Activated T-cell treated with anti-CD3 and anti-CD28 coated beads, Interleukin-2, amount 50 U/mL, for 72 hours (primary cell): ENCODE measurements at regions not wholly inside any gene's neighbourhood (a gene's known extent, or its start where the extent isn't known, plus 50 kb on each side); places are given as distances from the start of the nearest gene placed in this dataset.
"Not testable (repeated sequence)": the region's sequence is repeated elsewhere in the genome, so short reads cannot be mapped to it uniquely, and the experiment has no call there.

Experiments
- ATAC-seq, 2 donors: fragments of 150-1000 bp; cut with Tn5 transposase; replicated peaks in 1 of 2; 2 replicates each; pipeline ENCODE4 v1.10.0; 2021; ENCODE audit warnings: moderate library complexity in 2 of 2, mild to moderate bottlenecking in 1 of 2
- DNase-seq, 2 donors: peaks; one replicate each; pipeline ENCODE4 v3.0.0; 2021 to 2022; ENCODE audit warnings: mixed read lengths in 1 of 2
- H3K27ac Mint-ChIP-seq: one replicate; pipeline ENCODE4 v1.8.0; 2022; ENCODE audit warnings: mild to moderate bottlenecking, moderate library complexity, mixed read lengths
- H3K27me3 Mint-ChIP-seq: one replicate; pipeline ENCODE4 v1.8.0; 2022; ENCODE audit warnings: low read depth, mixed read lengths
- H3K36me3 Mint-ChIP-seq, 2 donors: one replicate each; pipeline ENCODE4 v1.8.0; 2022; ENCODE audit warnings: mixed read lengths in 2 of 2, mild to moderate bottlenecking in 1 of 2; ENCODE audit not compliant: insufficient read depth in 2 of 2
- H3K4me1 Mint-ChIP-seq: one replicate; pipeline ENCODE4 v1.8.0; 2022; ENCODE audit warnings: low read depth, mixed read lengths
- H3K4me3 Mint-ChIP-seq, 2 donors: one replicate each; pipeline ENCODE4 v1.8.0; 2022; ENCODE audit warnings: mild to moderate bottlenecking in 2 of 2, mixed read lengths in 2 of 2, moderate library complexity in 2 of 2
- H3K9me3 Mint-ChIP-seq, 2 donors: one replicate each; pipeline ENCODE4 v1.8.0; 2022; ENCODE audit warnings: mixed read lengths in 2 of 2

DNA sequence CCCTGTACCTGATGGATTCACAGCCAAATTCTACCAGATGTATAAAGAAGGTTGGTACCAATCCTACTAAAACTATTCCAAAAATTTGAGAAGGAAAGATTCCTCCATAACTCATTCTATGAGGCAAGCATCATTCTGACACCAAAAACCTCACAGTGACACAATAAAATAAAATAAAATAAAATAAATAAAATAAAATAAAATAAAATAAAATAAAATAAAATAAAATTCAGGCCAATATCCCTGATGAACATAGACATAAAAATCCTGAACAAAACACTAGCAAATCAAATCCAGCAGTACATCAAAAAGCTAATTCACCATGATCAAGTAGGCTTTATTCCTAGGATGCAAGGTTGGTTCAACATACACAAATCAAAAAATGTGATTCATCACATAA is 108.1 kb downstream of the PROX1 start:
- ATAC-seq, H3K36me3 Mint-ChIP-seq, H3K9me3 Mint-ChIP-seq, H3K27ac Mint-ChIP-seq, H3K4me3 Mint-ChIP-seq, H3K27me3 Mint-ChIP-seq, H3K4me1 Mint-ChIP-seq, DNase-seq: not testable (repeated sequence)

DNA sequence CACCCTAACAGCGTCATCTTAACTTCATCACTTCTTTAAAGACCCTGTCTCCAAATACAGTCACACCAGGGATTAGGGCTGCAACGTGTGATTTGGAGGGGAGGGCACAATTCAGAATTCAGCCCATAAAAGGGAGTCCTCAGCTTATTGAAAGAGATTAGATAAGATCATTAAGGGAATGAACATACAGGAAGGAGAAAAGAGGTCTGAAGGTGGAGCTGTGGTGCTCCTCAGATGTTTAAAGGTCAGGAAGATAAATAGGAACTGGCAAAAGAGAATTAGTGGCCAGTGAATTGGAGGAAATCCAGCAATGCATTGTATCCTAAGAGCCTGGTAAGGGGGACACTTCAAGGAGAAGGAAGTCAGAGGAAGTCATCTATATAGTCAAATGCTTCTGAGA is 113.5 kb downstream of the PROX1 start:
- peaks cover 5% of the 10 kb centered on the region for H3K27me3 Mint-ChIP-seq
- peaks cover 3 to 4% of the 10 kb centered on the region in 2 donors for H3K9me3 Mint-ChIP-seq
- no peaks in the 10 kb centered on the region for H3K36me3 Mint-ChIP-seq
- DNase-seq = no peak
- no peak overlapping the region for H3K27ac Mint-ChIP-seq
- no peaks in the 10 kb centered on the region for H3K4me1 Mint-ChIP-seq
- ATAC-seq = no peak
- no peak overlapping the region for H3K4me3 Mint-ChIP-seq

DNA sequence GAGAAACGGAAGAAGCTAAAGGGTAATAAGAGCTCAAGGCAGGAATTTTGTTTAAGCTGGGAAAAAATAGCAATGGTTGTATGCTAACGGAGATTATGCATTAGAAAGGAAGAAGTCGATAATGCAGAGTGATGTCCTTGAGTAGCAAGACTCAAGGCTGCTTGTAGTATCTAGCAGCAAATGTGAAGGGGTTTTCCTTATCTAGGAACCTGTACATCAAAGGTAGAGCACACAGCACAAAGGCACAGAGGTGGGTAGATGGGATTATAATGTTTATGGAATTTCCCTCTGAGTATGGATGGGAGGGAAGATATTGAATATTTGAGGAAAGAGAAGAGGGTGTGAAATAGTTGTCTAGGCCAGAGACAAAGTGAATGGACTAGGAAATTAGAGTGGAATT is 114.1 kb downstream of the PROX1 start:
- H3K4me3 Mint-ChIP-seq = no peak overlapping the region
- no peaks in the 10 kb centered on the region for H3K36me3 Mint-ChIP-seq
- no peaks in the 10 kb centered on the region for H3K4me1 Mint-ChIP-seq
- ATAC-seq (no peak), DNase-seq (no peak)
- no peak overlapping the region for H3K27ac Mint-ChIP-seq
- H3K9me3 Mint-ChIP-seq = peaks cover 3% of the 10 kb centered on the region in 2 donors
- H3K27me3 Mint-ChIP-seq = peaks cover 5% of the 10 kb centered on the region

DNA sequence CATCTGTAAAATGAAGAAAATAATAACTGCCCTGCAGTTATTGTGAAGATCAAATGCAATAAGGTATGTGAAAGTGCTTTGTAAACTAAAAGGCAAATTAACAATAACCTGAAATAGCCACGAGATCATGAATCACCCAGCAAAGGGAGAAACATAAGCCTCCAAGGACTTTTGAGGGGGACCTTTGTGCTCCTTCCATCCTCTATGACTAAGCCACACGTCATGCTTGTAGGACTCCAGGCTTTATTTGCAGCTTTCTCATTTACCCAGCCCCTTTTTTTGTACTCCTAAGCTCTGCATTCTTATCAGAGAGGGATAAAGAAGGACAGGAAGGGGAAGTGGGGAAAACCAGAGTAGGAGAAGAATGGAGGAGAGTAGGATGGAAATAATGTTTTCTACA is 115.1 kb downstream of the PROX1 start:
- Mint-ChIP-seq H3K27ac (no peak overlapping the region), H3K27me3 (peaks cover 5% of the 10 kb centered on the region), H3K36me3 (no peaks in the 10 kb centered on the region), H3K9me3 (peaks cover 3% of the 10 kb centered on the region in 2 donors), H3K4me3 (no peak overlapping the region), H3K4me1 (no peaks in the 10 kb centered on the region)
- no peak for ATAC-seq
- DNase-seq = no peak

DNA sequence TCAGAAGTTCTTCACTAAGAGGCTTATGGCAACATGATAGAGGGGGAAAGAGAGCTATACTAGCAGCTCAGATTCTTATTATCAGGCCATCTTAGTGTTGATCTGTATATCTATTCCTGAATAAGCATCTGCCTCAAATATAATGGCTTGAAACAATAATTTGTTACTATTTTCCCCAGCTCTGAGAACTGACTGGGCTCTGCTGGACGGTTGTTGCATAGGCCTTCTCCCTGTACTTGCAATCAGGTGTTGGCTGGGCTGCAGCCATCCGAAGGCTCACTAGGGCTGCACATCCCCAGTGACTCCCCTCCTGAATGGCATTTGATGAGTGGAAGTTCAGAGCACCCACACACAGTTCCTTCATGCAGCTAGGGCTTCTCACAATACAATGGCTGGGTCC is 116.0 kb downstream of the PROX1 start:
- peaks cover 5% of the 10 kb centered on the region for H3K27me3 Mint-ChIP-seq
- H3K4me1 Mint-ChIP-seq = no peaks in the 10 kb centered on the region
- no peaks in the 10 kb centered on the region for H3K36me3 Mint-ChIP-seq
- no peak for ATAC-seq
- peaks cover 3% of the 10 kb centered on the region in 2 donors for H3K9me3 Mint-ChIP-seq
- H3K4me3 Mint-ChIP-seq = no peak overlapping the region
- DNase-seq = no peak
- no peak overlapping the region for H3K27ac Mint-ChIP-seq

DNA sequence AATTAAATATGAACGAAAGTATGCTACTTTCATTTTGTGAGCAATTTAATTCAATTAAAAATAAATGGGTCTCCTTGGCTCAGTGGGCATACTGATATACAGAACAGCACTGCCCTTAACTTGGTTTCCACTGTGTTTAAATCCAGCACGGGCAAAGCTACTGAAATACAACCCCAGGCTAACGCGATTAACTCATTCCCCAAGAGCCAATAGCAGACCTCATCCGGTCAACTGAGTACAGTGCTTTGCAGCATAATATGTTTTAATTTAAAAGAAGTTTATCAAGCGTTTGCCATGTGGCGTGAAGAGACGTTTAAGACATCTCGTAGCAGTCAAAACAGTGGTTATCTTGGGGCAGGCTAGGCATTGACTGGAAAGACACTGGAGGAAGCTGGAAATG is 118.6 kb downstream of the PROX1 start:
- Mint-ChIP-seq H3K4me1 (no peaks in the 10 kb centered on the region), H3K4me3 (no peak overlapping the region), H3K9me3 (peaks cover 3% of the 10 kb centered on the region in 2 donors), H3K27me3 (peaks cover 13% of the 10 kb centered on the region), H3K36me3 (no peaks in the 10 kb centered on the region), H3K27ac (no peak overlapping the region)
- no peak for ATAC-seq
- no peak for DNase-seq

DNA sequence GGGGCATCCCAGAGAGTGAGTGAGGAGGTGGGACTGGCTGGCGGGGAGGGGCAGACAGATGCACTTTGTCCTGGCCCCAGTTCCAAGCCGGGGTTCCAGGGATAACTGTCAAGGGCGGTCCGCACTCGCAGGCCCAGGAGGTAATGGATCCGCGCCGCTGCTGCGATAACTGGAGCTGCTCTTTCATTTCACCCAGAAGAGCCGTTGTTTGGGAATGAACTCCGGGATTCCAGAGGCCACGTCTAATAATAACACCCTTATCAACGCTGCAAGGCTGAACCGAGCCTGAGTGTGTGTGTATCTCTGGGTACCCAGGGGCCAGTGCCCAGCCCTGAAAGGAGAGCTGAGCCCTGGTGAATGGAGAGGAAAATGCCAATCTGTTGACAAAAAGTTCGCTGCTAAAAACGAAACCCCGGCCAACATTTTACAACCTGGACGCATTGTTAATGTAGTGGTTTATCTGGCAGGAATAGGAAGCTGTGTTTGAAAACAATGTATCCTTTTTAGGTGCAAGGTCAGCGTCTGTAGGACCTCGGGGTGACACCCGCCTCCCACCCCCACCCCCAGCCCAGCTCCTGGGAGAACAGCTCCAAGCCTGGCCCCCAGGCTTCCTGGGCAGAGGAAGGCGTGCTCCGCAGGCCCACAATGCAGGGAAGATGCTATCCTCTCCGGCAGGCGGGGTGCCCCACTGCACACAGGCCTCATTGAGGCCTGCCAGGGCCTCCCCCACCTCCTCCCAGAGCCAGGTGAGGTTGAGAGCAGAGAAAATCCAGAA is 119.7 kb downstream of the PROX1 start:
- peaks cover 3% of the 10 kb centered on the region in 2 donors for H3K9me3 Mint-ChIP-seq
- H3K36me3 Mint-ChIP-seq = no peaks in the 10 kb centered on the region
- ATAC-seq = no peak

DNA sequence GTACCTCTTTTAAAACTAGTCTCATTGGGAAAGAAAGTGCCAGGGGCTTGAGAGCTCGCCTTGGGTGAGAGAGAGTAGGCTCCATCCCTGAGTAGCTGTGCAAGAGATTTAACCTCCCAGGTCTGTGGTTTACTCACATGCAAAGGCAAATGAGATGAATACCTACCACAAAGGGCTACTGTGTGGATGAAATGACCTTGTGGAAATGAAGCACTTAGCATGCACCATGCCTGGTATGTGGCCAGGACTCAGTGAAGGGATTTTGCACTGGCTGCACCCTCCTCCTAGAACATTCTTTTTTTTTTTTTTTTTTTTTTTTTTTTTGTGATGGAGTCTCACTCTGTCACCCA is 120.3 kb downstream of the PROX1 start:
- H3K9me3 Mint-ChIP-seq = peaks cover 3% of the 10 kb centered on the region in 2 donors

More for the DNA sequence above, 119.7 kb downstream of the PROX1 start:
- no peak overlapping the region for H3K27ac Mint-ChIP-seq
- peaks cover 13% of the 10 kb centered on the region for H3K27me3 Mint-ChIP-seq
- no peaks in the 10 kb centered on the region for H3K4me1 Mint-ChIP-seq
- DNase-seq = no peak
- H3K4me3 Mint-ChIP-seq = no peak overlapping the region

DNA sequence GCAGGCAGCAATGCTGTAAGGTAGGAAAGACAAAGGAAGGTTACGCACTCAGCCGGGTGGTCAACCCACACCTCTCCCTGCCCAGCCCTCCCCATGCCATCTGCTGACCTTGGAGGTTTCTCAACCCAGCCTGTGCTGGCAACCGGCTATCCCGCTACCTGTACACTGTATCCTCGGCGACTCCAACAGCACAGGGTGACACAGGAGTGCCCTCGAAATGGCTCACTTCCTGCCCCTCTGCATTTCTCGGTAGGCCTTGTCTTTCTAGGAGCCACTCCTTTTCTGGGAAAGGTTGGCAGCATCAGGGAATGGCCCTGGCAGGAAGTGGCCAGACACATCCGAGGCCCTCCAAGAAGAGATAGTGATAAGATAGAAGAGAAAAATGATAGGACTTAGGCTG is 124.0 kb downstream of the PROX1 start:
- Mint-ChIP-seq H3K27ac (no peak overlapping the region), H3K27me3 (peaks cover 8% of the 10 kb centered on the region), H3K4me3 (no peak overlapping the region), H3K9me3 (peaks cover 3 to 6% of the 10 kb centered on the region in 2 donors), H3K36me3 (peaks cover 0 to 2% of the 10 kb centered on the region in 2 donors), H3K4me1 (no peaks in the 10 kb centered on the region)
- ATAC-seq = no peak
- no peak for DNase-seq

More for the DNA sequence above, 120.3 kb downstream of the PROX1 start:
- Mint-ChIP-seq H3K4me1 (no peaks in the 10 kb centered on the region), H3K27me3 (peaks cover 13% of the 10 kb centered on the region), H3K36me3 (no peaks in the 10 kb centered on the region), H3K27ac (no peak overlapping the region), H3K4me3 (no peak overlapping the region)
- no peak for ATAC-seq
- DNase-seq = no peak

DNA sequence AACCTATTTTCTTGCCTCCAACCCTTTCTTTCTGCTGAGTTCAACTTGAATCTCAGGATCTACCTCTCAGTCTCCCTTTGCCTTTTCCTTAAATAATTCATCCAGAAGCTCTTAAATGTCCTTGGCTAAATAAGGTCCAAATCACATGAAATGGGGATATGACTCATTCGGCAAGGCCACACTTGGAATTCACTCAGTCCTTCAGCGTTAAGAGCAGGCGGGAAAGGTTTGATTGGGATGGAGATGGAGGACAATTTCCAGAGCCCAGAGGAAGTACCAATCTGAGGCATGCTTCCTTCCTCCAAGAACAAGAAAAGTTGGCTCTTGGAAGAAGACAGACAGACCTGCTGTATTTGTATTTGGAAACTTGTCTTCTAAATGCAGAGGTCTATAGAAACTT is 128.5 kb downstream of the PROX1 start:
- ATAC-seq (no peak), DNase-seq (no peak)
- no peaks in the 10 kb centered on the region for H3K27me3 Mint-ChIP-seq
- H3K27ac Mint-ChIP-seq = no peak overlapping the region
- H3K4me1 Mint-ChIP-seq = no peaks in the 10 kb centered on the region
- no peak overlapping the region for H3K4me3 Mint-ChIP-seq
- peaks cover 14 to 16% of the 10 kb centered on the region in 2 donors for H3K9me3 Mint-ChIP-seq
- peaks cover 9 to 18% of the 10 kb centered on the region in 2 donors for H3K36me3 Mint-ChIP-seq

DNA sequence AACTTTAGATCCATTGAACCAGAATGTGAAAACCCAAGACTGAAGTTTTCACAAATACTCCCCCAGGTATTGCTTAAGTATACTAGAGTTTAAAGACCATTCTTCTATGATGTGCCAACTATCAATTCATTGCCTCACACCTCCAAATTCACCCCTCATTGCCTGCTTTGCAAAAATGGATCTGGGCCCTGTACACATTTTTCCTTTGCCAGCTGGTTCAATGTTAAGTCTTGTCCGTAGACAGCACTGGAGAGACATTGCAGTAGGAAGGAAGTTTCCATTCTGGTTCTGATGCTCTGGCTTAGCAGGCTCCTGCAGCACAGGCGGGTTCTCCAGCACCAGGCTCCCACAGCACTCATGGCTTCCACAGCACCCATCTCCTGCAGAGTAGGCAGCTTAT is 130.0 kb downstream of the PROX1 start:
- DNase-seq (no peak), ATAC-seq (no peak)
- Mint-ChIP-seq H3K36me3 (peaks cover 9 to 18% of the 10 kb centered on the region in 2 donors), H3K4me1 (no peaks in the 10 kb centered on the region), H3K27me3 (no peaks in the 10 kb centered on the region), H3K4me3 (no peak overlapping the region), H3K9me3 (peaks cover 14 to 16% of the 10 kb centered on the region in 2 donors), H3K27ac (no peak overlapping the region)

DNA sequence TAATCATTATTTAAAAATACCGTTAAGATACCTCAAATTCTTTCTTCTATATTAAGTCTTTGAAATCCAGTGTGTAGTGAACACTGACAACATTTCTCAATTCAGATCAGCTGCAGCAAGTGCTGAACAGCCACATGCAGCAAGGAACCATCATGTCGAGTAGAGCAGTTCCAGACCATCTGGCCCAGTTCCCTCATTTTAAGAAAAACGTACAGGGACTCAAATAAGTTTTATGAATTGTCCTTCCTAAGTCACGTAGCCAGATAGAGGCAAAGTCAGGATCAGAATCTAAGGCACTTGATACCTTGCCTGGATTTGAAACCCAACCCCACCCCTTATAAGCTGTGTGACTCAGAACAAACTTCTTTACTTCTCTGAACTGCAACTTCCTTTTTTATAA is 132.4 kb downstream of the PROX1 start:
- H3K27me3 Mint-ChIP-seq = no peaks in the 10 kb centered on the region
- no peaks in the 10 kb centered on the region for H3K4me1 Mint-ChIP-seq
- H3K27ac Mint-ChIP-seq = no peak overlapping the region
- no peak for DNase-seq
- no peak overlapping the region for H3K4me3 Mint-ChIP-seq
- H3K36me3 Mint-ChIP-seq = peaks cover 9 to 18% of the 10 kb centered on the region in 2 donors
- no peak for ATAC-seq
- peaks cover 11 to 15% of the 10 kb centered on the region in 2 donors for H3K9me3 Mint-ChIP-seq

DNA sequence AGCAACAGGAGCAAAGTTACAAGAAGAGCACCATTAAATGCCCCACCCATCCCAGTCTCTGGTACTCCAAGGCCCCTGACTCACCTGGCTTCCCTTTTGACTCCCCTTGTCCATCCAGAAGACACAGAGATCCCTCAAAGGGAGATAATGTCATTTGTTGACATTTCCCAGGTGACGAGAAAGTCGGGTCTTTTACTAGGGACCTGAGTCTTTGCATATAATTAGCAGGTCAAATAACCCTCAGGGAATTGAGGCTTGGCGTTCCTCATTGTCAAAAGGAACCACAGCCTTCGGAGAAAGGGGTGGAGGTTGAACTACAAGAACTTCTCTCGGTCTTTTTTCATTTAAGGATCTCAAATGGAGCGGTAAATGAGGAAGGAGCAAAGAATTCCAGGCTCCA is 133.2 kb downstream of the PROX1 start:
- H3K4me1 Mint-ChIP-seq = no peaks in the 10 kb centered on the region
- no peak for DNase-seq
- ATAC-seq = no peak
- peaks cover 11 to 15% of the 10 kb centered on the region in 2 donors for H3K9me3 Mint-ChIP-seq
- no peak overlapping the region for H3K27ac Mint-ChIP-seq
- peaks cover 9 to 18% of the 10 kb centered on the region in 2 donors for H3K36me3 Mint-ChIP-seq
- no peaks in the 10 kb centered on the region for H3K27me3 Mint-ChIP-seq
- no peak overlapping the region for H3K4me3 Mint-ChIP-seq

DNA sequence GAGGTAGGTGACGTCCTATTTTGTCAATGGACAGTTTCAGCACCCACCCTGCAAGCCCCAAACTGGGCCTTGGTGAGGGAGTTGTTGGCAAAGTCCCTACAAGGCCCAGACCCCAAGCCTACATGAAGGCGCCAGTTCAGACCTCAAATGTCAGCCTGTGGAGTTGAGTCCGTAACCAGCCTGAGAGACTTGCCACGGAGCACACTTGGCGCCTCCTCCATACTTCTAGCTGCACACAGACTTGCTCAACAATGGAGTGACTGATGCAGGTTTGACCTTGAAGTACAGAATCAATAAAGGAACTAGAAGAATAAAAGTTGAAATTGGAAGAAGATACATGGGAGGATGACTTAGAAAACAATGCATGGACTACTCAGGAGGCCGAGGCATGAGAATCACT is 134.3 kb downstream of the PROX1 start:
- H3K27ac Mint-ChIP-seq = no peak overlapping the region
- peaks cover 9 to 13% of the 10 kb centered on the region in 2 donors for H3K36me3 Mint-ChIP-seq
- no peak for ATAC-seq
- no peaks in the 10 kb centered on the region for H3K27me3 Mint-ChIP-seq
- no peak for DNase-seq
- no peak overlapping the region for H3K4me3 Mint-ChIP-seq
- peaks cover 5 to 11% of the 10 kb centered on the region in 2 donors for H3K9me3 Mint-ChIP-seq
- no peaks in the 10 kb centered on the region for H3K4me1 Mint-ChIP-seq
